Liver (tissue), 3 donors: ENCODE measurements at regions not wholly inside any gene's neighbourhood (a gene's known extent, or its start where the extent isn't known, plus 50 kb on each side); places are given as distances from the start of the nearest gene placed in this dataset.

Experiments used
- CTCF ChIP-seq: fragments of 150-350 bp; IDR thresholded peaks from 2 replicates; pipeline ENCODE4 v1.5.1; 2017; ENCODE audit warnings: improper control_type of control experiment, low read depth, low read length; ENCODE audit not compliant: missing input control
- RXRA ChIP-seq, 2 donors: IDR thresholded peaks; 2 replicates each; pipeline ENCODE4 v1.6.1; 2017 to 2018; ENCODE audit warnings: antibody characterized with exemption in 2 of 2, mild to moderate bottlenecking in 1 of 2
- donor health status: healthy.
- donor health status: healthy.

GRCh38 chr12:3994500-3994899 lies 121.3 kb upstream of the PARP11 start:
- TF ChIP-seq CTCF, result no peak
- TF ChIP-seq RXRA (IDR thresholded peaks at IDR 0.05), result no peak
